Islet of Langerhans (tissue), 1 donor: ENCODE measurements at regions not wholly inside any gene's neighbourhood (a gene's known extent, or its start where the extent isn't known, plus 50 kb on each side); places are given as distances from the start of the nearest gene placed in this dataset.
"Not testable (repeated sequence)": the region's sequence is repeated elsewhere in the genome, so short reads cannot be mapped to it uniquely, and the experiment has no call there.

Source experiments
- FAIRE-seq: peaks from one replicate; lab custom pipeline; 2011; peaks lifted over from hg19 to GRCh38; lab: Jason Lieb, UNC

- no peak for FAIRE-seq
Measured at GRCh38 chr18:78458356-78458755, 521.3 kb upstream of the SALL3 start.

- no peak for FAIRE-seq
Measured at GRCh38 chr18:78459668-78460067, 520.0 kb upstream of the SALL3 start.

- no peak for FAIRE-seq
Measured at GRCh38 chr18:78460558-78460957, 519.1 kb upstream of the SALL3 start.

GRCh38 chr18:78473563-78473962 lies 506.1 kb upstream of the SALL3 start:
- FAIRE-seq = no peak

GRCh38 chr18:78477840-78478239 lies 501.8 kb upstream of the SALL3 start:
- no peak for FAIRE-seq

GRCh38 chr18:78479443-78479842 lies 500.2 kb upstream of the SALL3 start:
- FAIRE-seq = no peak

- no peak for FAIRE-seq
Measured at GRCh38 chr18:78480262-78481054, 499.2 kb upstream of the SALL3 start.

- no peak for FAIRE-seq
Measured at GRCh38 chr18:78482378-78482777, 497.2 kb upstream of the SALL3 start.

- FAIRE-seq = no peak
Measured at GRCh38 chr18:78487649-78488048, 492.0 kb upstream of the SALL3 start.

GRCh38 chr18:78492064-78492812 lies 487.4 kb upstream of the SALL3 start:
- no peak for FAIRE-seq

- FAIRE-seq = no peak
Measured at GRCh38 chr18:78492813-78493371, 486.7 kb upstream of the SALL3 start.

GRCh38 chr18:78493490-78493889 lies 486.1 kb upstream of the SALL3 start:
- not testable (repeated sequence) for FAIRE-seq

GRCh38 chr18:78494204-78495085 lies 485.2 kb upstream of the SALL3 start:
- no peak for FAIRE-seq

- FAIRE-seq = no peak
Measured at GRCh38 chr18:78495550-78495949, 484.1 kb upstream of the SALL3 start.

- no peak for FAIRE-seq
Measured at GRCh38 chr18:78496079-78496478, 483.5 kb upstream of the SALL3 start.

- FAIRE-seq = no peak
Measured at GRCh38 chr18:78497641-78498040, 482.0 kb upstream of the SALL3 start.

- FAIRE-seq = no peak
Measured at GRCh38 chr18:78499586-78499985, 480.0 kb upstream of the SALL3 start.

- FAIRE-seq = no peak
Measured at GRCh38 chr18:78501251-78501650, 478.4 kb upstream of the SALL3 start.

- no peak for FAIRE-seq
Measured at GRCh38 chr18:78503129-78503528, 476.5 kb upstream of the SALL3 start.

GRCh38 chr18:78505851-78506461 lies 473.7 kb upstream of the SALL3 start:
- no peak for FAIRE-seq

- FAIRE-seq = no peak
Measured at GRCh38 chr18:78507217-78507616, 472.4 kb upstream of the SALL3 start.
